Caco-2 (cell line): ENCODE measurements at regions not wholly inside any gene's neighbourhood (a gene's known extent, or its start where the extent isn't known, plus 50 kb on each side); places are given as distances from the start of the nearest gene placed in this dataset.

ENCODE experiments used
- BruUV-seq: library from RNA; stranded (reverse); fragments of 400-500 nt; replicated peaks from 2 replicates; lab custom pipeline; 2021; lab: Mats Ljungman, UMichigan
- CTCF ChIA-PET: fragments of 300-600 bp; sonication (Branson Sonifier 250); formaldehyde crosslinking; loops from one replicate; lab custom pipeline; 2022; ENCODE audit warnings: antibody characterized with exemption; lab: Charles Lee
- POLR2A ChIA-PET: fragments of 300-600 bp; sonication (Branson Sonifier 250); formaldehyde crosslinking; loops from one replicate; lab custom pipeline; 2022; ENCODE audit warnings: antibody characterized with exemption; lab: Charles Lee
- DNase-seq, 2 experiments: peaks; one replicate each; pipeline versions ENCODE4 v3.0.0 to v3.0.0-alpha.2; 2020 to 2022
- H3K27me3 ChIP-seq: replicated peaks from 2 replicates; pipeline ENCODE4 v1.6.0; 2011; ENCODE audit warnings: low read length; ENCODE audit not compliant: control insufficient read depth, insufficient read depth
- H3K36me3 ChIP-seq: 2 replicates; pipeline ENCODE4 v1.5.1; 2011; ENCODE audit warnings: low read length; ENCODE audit not compliant: control insufficient read depth, insufficient read depth
- H3K4me1 ChIP-seq: fragments of 250-450 bp; sonication (Bioruptor Pico); 2 replicates; pipeline ENCODE4 v1.5.1; 2020; ENCODE audit warnings: mild to moderate bottlenecking
- H3K4me3 ChIP-seq: 2 replicates; pipeline ENCODE4 v1.5.1; 2011; ENCODE audit warnings: low read depth, mild to moderate bottlenecking, control low read depth, low read length
- H3K9me3 ChIP-seq: fragments of 250-450 bp; sonication (Bioruptor Pico); 2 replicates; pipeline ENCODE4 v1.5.1; 2020; ENCODE audit warnings: mild to moderate bottlenecking, moderate library complexity
- H3K27ac Mint-ChIP-seq: one replicate; pipeline ENCODE4 v1.8.0; 2022; ENCODE audit warnings: mixed read lengths; ENCODE audit not compliant: unreplicated experiment
- H3K27me3 Mint-ChIP-seq: one replicate; pipeline ENCODE4 v1.8.0; 2022; ENCODE audit warnings: mixed read lengths; ENCODE audit not compliant: insufficient read depth, unreplicated experiment
- H3K36me3 Mint-ChIP-seq: one replicate; pipeline ENCODE4 v1.8.0; 2022; ENCODE audit warnings: mild to moderate bottlenecking, mixed read lengths; ENCODE audit not compliant: insufficient read depth, unreplicated experiment
- H3K4me1 Mint-ChIP-seq: one replicate; pipeline ENCODE4 v1.8.0; 2022; ENCODE audit warnings: low read depth, mixed read lengths; ENCODE audit not compliant: unreplicated experiment
- H3K4me3 Mint-ChIP-seq: one replicate; pipeline ENCODE4 v1.8.0; 2022; ENCODE audit warnings: mild to moderate bottlenecking, moderate library complexity, mixed read lengths; ENCODE audit not compliant: unreplicated experiment
- H3K9me3 Mint-ChIP-seq: one replicate; pipeline ENCODE4 v1.8.0; 2022; ENCODE audit warnings: mixed read lengths; ENCODE audit not compliant: unreplicated experiment
- CTCF ChIP-seq, 2 experiments: fragments of 200-600 bp in 1 of 2; IDR thresholded peaks; 1 replicate in 1 of 2; 2 replicates in 1 of 2; pipeline versions ENCODE4 v1.5.1 to v1.8.0; 2011 to 2022; ENCODE audit warnings: antibody characterized with exemption in 1 of 2, control low read depth in 1 of 2, inconsistent platforms in 1 of 2, low read depth in 1 of 2, low read length in 1 of 2, mild to moderate bottlenecking in 1 of 2, moderate library complexity in 1 of 2; ENCODE audit not compliant: insufficient read depth in 1 of 2, severe bottlenecking in 1 of 2, unreplicated experiment in 1 of 2
- intact Hi-C: fragments of 100-400 bp; cut with micrococcal nuclease; formaldehyde crosslinking; loops from one replicate; pipeline ENCODE4 v1.10.0; 2022; ENCODE audit not compliant: unreplicated experiment

- Histone ChIP-seq H3K4me1 (no peaks in the 10 kb centered on the region), H3K36me3 (no peaks in the 10 kb centered on the region), H3K9me3 (peaks cover 14% of the 10 kb centered on the region), H3K27me3 (no peaks in the 10 kb centered on the region), H3K4me3 (no peak overlapping the region)
- Mint-ChIP-seq H3K36me3 (no peaks in the 10 kb centered on the region), H3K27me3 (no peaks in the 10 kb centered on the region), H3K4me3 (no peak overlapping the region), H3K9me3 (peaks cover 16% of the 10 kb centered on the region), H3K4me1 (no peaks in the 10 kb centered on the region), H3K27ac (no peak overlapping the region)
- no peak for DNase-seq
- CTCF ChIA-PET = no interaction called here
- POLR2A ChIA-PET = no interaction called here
- TF ChIP-seq CTCF (IDR thresholded peaks at IDR 0.05; ENCODE audit: insufficient read depth in 1 of 2, low read depth in 1 of 2, low read length in 1 of 2, severe bottlenecking in 1 of 2, unreplicated experiment in 1 of 2) = no peak
- no TSS peak for BruUV-seq
- intact Hi-C loops = no loop called here
These were observed 122.5 kb downstream of the KCNJ18 start for GRCh38 chr17:21814776-21815175.

GRCh38 chr17:21815352-21816063 is 123.2 kb downstream of the KCNJ18 start:
- BruUV-seq = no TSS peak
- H3K27me3 Mint-ChIP-seq = no peaks in the 10 kb centered on the region
- POLR2A ChIA-PET = no interaction called here
- H3K27ac Mint-ChIP-seq = no peak overlapping the region
- H3K4me1 Mint-ChIP-seq = no peaks in the 10 kb centered on the region
- H3K36me3 ChIP-seq = no peaks in the 10 kb centered on the region
- H3K9me3 Mint-ChIP-seq = peaks cover 16% of the 10 kb centered on the region
- no peaks in the 10 kb centered on the region for H3K36me3 Mint-ChIP-seq
- H3K9me3 ChIP-seq = peaks cover 14% of the 10 kb centered on the region
- intact Hi-C loops = no loop called here
- H3K4me3 ChIP-seq = no peak overlapping the region
- H3K27me3 ChIP-seq = no peaks in the 10 kb centered on the region
- H3K4me1 ChIP-seq = no peaks in the 10 kb centered on the region
- TF ChIP-seq CTCF (IDR thresholded peaks at IDR 0.05; ENCODE audit: insufficient read depth in 1 of 2, low read depth in 1 of 2, low read length in 1 of 2, severe bottlenecking in 1 of 2, unreplicated experiment in 1 of 2) = no peak
- DNase-seq = no peak
- no peak overlapping the region for H3K4me3 Mint-ChIP-seq
- CTCF ChIA-PET = no interaction called here

- ChIA-PET POLR2A (no interaction called here), CTCF (interaction anchor here (0.6 kb wide), 1 partner anchor 9 kb away, joined by 3 read pairs; no protein-coding TSS in a partner anchor)
- no peaks in the 10 kb centered on the region for H3K4me1 Mint-ChIP-seq
- intact Hi-C loops = no loop called here
- H3K27me3 ChIP-seq = no peaks in the 10 kb centered on the region
- H3K27me3 Mint-ChIP-seq = no peaks in the 10 kb centered on the region
- H3K4me1 ChIP-seq = no peaks in the 10 kb centered on the region
- no peaks in the 10 kb centered on the region for H3K36me3 Mint-ChIP-seq
- no peak overlapping the region for H3K4me3 ChIP-seq
- peaks cover 16% of the 10 kb centered on the region for H3K9me3 Mint-ChIP-seq
- H3K4me3 Mint-ChIP-seq = no peak overlapping the region
- peaks cover 14% of the 10 kb centered on the region for H3K9me3 ChIP-seq
- no peak overlapping the region for H3K27ac Mint-ChIP-seq
- no TSS peak for BruUV-seq
- H3K36me3 ChIP-seq = no peaks in the 10 kb centered on the region
- no peak for TF ChIP-seq CTCF (IDR thresholded peaks at IDR 0.05; ENCODE audit: insufficient read depth in 1 of 2, low read depth in 1 of 2, low read length in 1 of 2, severe bottlenecking in 1 of 2, unreplicated experiment in 1 of 2)
- no peak for DNase-seq
These were observed 124.6 kb downstream of the KCNJ18 start for GRCh38 chr17:21816592-21817567.
